Vagina (tissue), 2 donors: ENCODE measurements at regions not wholly inside any gene's neighbourhood (a gene's known extent, or its start where the extent isn't known, plus 50 kb on each side); places are given as distances from the start of the nearest gene placed in this dataset.

Experiments
- CTCF ChIP-seq, 3 experiments: fragments of 450-650 bp in 2 of 3; fragments of 200-600 bp in 1 of 3; sonication (generic) in 1 of 3; IDR thresholded peaks; one replicate each; pipeline ENCODE4 v1.5.1; 2017 to 2019; ENCODE audit warnings: antibody characterized with exemption in 3 of 3, mild to moderate bottlenecking in 2 of 3, moderate library complexity in 2 of 3
- POLR2A ChIP-seq, 2 donors: fragments of 450-650 bp; IDR thresholded peaks; one replicate each; pipeline ENCODE4 v1.6.1; 2017; ENCODE audit warnings: antibody characterized with exemption in 2 of 2, mild to moderate bottlenecking in 2 of 2, moderate library complexity in 2 of 2

GRCh38 chr2:190817082-190817481 is 63.5 kb upstream of the GLS start:
- no peak for TF ChIP-seq POLR2A (IDR thresholded peaks at IDR 0.05)
- TF ChIP-seq CTCF (IDR thresholded peaks at IDR 0.05): no peak
